Pulmonary artery endothelial cell (primary cell): ENCODE measurements at regions not wholly inside any gene's neighbourhood (a gene's known extent, or its start where the extent isn't known, plus 50 kb on each side); places are given as distances from the start of the nearest gene placed in this dataset.
A peak's percentile ranks its signal among the peaks of the same experiment; 100 is the strongest.

Source experiments
- DNase-seq: peaks from one replicate; pipeline ENCODE4 v3.0.0-alpha.2; 2011; ENCODE audit warnings: low read depth, low spot score

DNA sequence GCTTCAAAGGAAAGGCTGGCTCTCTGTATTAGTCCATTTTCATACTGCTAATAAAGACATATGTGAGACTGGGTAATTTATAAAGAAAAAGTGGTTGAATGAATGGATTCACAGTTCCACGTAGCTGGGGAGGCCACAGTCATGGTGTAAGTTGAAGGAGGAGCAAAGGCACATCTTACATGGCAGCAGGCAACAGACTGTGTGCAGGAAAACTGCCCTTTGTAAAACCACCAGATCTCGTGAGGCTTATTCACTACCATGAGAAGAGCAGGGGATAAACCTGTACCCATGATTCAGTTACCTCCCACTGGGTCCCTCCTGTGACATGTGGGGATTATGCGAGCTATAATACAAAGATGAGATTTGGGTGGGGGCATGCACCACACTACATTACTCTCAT, 1486.6 kb downstream of the PCDH7 start:
- no peak for DNase-seq

DNA sequence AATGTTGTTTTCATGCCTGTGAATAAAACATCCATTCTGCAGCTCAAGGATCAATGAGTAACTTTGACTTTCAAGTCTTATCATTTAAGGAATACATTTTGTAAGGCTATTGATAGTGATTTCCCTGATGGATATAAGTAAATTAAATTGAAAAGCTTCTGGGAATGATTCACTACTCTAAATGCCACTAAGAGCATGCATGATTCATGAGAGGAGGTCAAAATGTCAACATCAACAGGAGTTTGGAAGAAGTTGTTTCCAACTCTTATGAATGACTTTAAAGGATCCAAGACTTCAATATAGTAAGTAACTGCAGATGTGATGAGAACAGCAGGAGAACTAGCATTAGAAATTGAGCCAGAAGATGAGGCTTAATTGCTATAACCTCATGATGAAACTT, 1487.3 kb downstream of the PCDH7 start:
- DNase-seq: no peak

DNA sequence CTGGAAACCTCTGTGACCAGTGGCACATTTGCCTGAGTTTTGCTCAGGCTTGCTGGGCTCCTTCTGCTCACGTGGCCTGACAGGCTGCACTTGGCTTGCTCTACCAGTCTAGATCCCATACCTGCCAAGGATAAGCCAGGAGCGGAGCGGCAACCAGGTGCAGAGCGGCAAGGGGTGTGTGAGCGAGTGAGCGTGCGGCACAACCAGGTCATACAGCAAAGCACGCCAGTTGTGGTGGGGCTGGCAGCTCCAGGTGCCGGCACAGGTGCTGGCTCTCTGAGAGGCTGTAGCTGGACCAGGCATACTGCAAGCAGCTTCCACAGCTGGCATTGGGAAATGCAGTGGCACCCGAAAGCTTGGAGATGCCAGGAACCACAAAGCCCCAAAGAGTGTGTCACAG, 1495.1 kb downstream of the PCDH7 start:
- no peak for DNase-seq

DNA sequence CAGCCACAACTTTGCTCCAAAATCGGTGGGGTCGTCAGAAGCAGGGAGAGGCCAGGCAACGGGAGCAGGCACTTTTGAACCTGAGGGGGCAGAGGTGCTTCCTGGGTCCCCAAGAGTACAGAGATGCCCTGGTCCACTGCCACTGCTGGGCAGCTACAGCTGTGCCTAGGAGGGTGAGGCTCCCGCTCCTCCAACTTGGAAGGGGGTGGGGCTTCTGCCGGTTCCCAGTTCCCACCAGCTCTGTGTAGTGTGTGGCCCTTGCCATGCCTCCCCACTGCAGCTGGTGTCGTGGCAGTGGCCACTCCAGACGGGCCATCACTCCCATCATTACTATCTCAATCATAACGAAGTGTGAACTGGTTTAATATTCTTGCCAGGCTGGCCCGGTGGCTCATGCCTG, 1496.3 kb downstream of the PCDH7 start:
- DNase-seq: no peak

DNA sequence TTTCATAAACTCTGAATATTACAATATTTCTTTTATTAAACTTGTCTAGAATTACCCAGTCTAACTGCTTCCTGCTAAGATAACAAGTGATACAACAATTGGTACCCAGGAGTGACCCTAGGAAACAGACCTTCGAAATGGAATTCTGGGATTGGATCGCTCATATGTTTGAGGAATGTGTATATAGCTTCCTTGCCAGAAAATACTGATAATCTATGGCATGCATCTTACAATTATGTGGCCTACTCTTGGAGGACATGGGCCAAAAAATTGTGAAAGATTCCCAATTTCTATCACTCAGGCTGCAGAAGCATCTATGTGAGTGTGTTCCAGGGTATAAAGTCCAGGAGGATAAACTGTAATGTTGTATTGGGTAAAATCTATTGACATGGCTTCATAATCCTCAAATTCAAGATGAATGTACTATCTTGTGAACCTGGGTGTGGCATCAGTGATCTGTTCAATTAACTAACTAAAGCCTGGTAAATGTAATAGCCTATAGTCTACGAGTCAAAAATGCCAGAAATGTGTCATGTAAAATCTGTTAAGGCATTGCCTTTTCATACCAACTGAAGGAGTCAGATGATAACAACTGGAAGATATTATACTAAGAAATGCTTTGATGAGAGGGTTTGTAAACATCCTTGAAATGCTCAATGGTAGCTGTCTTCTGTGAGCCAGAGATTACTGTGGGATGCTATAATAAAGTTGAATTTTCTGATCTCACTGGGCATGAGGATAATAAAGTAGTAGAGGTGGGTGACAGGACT, 1499.3 kb downstream of the PCDH7 start:
- peak; percentile 54 for DNase-seq

DNA sequence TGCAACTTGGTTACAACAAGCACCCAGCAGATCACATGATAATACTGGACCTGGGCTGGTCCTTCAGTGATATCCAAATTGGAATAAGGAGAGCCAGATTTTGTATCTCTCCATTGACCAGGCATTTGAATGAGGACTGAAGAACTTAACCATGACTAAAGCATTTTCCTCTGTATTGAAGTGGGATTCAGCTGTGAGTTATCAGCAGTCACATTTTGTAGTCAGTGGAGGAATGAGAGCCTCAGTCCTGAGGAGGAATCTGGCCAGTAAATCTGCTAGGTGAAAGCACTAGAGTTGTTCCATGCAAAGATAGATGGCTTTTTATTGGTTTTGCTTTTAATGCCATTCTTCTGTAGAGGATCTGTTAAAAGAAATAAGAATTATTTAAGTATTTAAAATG, 1506.0 kb downstream of the PCDH7 start:
- DNase-seq: no peak

DNA sequence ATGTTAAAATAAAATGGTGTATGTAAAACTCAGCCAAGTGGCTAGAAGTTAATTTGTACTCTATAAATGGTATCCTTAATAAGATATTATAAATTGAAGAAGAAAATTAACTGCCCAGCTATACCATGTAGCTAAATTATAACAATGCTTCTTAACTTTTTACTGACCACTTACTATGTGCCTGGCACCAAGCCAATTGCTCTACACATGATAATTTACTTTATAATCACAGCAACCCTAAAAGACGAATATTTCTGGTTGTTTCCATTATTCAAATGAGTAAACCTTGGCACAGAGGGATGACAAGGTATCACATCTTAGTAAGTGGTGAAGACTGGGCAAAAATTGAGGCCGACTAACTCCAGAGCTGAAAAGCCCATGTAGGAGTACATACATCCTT, 1506.6 kb downstream of the PCDH7 start:
- DNase-seq: no peak

DNA sequence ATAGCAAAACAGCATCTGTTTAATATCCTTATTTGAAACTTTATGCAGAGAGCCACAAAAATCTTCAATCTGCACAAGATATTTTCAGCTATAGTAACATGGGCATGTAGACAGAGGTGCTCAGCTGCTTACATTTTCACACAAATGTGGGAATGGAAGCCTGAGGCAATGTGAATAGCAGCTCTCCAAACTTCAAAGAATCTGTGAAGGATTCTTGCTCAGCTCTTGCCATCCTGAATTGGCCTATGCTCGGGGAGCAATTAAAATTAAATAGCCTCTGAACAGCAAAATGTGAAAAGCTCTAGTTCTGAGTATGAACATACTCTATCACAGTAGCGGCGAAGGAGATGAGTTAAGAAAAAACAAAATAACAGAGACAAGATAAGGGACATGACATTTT, 1523.8 kb downstream of the PCDH7 start:
- DNase-seq: no peak

DNA sequence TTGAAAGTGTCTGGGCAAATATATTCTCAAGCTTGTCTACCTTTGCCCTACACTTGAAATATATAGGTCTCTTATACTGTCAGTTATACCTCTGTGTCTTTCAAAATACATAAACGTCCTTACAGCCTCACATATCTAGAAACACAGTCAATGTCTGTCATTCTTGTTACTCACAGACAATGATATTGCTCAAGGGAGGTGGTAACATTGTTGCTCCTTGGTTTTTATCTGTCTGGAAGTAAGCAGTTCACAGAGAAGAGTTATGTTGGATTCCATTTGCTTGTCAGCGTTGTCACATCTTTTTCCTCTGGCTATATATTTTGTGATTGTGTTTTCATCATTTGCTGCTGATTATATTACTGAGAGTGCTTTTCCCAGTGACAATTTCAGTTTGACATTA, 1528.9 kb downstream of the PCDH7 start:
- DNase-seq: no peak

DNA sequence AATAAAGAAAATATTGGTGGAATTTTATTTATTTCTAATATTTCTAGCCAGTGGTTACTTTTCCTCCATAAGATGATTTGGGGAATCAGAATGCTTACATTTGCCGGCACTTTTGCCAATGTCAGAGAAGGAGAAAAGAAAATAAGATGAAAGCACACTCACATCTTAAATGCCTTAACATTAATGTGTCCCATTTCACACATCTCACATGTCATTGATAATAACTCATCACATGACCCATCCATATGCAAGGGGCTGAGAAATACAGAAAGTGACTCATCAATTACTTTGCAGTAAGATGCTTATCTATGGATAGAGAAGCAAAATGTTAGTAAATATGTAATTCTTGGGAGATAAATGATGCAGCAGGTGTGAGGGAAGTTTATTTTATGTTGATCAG, 1531.0 kb downstream of the PCDH7 start:
- no peak for DNase-seq

DNA sequence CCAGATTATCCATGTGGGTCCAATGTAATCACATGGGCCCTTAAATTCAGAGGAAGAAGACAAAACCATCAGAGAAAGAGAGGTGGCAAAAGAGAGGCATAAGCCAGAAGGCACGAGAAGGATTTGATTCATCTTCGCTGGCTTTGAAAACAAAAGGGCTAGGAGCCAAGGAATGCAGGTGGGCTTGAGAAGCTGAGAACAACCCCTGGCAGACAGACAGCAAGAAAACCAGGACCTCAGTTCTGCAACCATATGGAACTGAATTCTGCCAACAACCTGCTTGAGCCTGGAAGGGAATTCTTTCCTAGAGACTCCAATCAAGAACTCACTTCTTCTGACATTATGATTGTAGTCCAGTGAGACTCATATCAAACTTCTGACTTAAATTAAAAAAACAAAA, 1531.8 kb downstream of the PCDH7 start:
- DNase-seq: no peak

DNA sequence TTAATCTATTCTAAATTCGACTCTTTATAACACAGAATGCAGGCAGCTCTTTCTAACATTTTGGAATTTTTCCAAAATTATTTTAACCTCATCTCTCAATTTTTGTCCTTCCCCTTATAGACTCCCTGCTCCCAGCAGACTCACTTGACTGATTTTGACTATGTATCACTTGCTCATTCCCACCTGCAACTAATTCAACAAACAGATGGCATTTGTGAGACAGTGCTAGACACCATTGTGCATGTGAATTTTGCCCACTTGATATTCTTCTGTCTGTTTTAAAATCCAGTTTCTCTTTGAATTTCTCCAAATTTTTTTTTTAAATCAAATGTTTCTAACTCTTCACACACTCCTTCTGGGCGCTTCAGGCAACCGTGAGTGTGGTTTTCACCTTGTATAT, 1534.0 kb downstream of the PCDH7 start:
- DNase-seq: no peak

DNA sequence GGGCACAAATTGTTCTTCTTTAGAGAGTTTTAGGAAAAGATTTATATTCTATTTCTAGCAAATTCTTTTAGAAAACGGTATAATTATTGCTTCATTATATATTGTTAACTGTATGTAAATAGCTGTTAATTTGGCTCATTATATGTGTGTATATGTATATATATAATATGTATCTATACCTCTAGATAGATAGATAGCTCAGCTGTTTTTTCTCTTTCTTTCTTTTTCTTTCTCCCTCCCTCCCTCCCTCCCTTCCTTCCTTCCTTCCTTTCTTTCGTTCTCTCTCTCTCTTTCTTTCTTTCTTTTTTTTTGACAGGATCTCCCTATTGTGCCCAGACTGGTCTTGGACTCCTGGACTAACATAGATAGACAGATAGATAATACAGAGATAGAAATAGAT, 1538.8 kb downstream of the PCDH7 start:
- DNase-seq: no peak

DNA sequence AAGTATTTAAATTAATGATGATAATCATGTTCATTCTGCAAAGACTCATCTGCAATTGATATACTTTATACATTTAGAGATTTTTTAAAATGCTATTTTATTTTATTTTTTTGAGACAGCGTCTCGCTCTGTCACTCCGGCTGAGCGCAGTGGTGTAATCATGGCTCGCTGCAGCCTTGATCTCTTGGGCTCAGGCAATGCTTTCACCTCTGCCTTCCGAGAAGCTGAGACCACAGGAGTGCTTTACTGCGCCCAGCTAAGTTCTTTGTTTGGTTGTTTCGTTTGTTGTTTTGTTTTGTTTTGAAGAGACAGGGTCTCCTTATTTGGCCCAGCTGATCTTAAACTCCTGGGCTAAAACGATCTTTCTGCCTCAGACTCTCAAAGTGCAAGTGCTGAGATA, 1541.0 kb downstream of the PCDH7 start:
- DNase-seq: no peak

DNA sequence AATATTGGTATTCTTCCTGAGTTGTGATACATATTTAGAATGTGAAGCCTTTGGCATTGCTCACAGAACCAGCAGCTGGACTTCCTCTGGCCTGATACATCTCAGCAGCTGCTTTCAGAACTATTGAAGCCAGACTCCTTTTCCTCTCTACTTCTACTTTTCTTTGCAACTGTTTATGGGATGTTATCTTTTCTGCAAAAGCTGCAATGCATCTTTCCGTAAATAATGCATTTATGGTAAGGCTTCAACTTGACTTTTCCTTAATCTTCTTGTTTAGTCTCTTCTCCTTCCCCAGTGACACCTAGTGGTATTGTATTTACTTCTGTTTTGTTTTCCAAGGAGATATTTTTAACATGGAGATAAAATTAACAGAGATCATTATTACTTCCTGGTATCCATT, 1548.7 kb downstream of the PCDH7 start:
- no peak for DNase-seq

DNA sequence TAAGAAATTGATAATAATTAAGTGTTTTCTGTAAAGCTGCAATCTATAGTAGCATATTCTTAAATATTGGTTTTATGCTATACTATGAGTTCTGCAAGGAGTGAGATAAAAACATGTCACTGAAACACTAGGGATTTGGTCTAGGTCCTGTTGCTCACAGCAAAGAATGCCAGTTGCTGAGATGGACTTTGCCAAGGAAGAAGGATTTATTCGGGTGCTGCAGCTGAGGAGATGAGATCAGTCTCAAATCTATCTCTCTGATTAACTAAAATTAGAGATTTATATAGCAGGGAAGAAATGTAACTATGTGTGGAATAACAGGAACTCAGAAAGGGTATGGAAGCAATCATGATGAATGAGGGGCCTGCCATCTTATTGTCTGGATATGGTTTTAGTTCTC, 1569.9 kb downstream of the PCDH7 start:
- no peak for DNase-seq

DNA sequence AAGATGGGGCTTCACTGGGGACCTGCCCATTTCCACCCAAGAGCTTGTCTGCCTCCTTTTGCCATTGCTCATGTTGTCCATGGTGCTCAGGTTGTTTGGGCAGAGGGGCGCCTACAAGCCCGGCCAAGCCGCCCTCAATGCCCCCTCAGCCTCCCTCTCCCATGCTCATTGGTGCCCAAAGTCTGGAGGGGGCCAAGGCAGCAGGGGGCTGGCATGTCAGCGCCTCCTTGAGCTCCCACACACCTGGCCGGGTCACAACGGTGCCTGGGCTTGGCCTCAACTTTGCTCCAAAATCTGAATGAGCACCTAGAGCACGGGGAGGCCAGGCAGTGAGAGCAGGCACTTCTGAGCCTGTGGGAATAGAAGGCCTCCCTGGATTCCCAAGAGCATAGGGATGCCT, 1598.8 kb downstream of the PCDH7 start:
- DNase-seq: no peak

DNA sequence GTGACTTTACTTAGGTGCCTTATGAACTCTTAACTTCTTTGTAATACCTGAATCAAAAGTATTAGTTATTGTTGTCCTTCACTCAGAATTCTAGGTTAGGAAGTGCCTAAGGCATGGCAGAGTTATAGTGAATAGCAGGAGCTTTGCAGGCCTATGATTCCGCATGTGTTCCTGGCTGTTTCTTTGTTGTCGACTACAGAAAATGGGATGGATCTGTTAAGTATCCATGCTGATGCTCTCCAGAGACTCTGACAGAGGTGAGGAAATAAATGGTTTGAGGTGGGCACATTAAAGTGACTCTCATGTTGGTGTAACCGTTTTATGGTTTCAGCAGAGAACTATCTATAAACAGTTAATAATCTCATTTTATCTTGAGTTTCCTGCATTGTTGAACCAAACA, 1601.3 kb downstream of the PCDH7 start:
- no peak for DNase-seq

DNA sequence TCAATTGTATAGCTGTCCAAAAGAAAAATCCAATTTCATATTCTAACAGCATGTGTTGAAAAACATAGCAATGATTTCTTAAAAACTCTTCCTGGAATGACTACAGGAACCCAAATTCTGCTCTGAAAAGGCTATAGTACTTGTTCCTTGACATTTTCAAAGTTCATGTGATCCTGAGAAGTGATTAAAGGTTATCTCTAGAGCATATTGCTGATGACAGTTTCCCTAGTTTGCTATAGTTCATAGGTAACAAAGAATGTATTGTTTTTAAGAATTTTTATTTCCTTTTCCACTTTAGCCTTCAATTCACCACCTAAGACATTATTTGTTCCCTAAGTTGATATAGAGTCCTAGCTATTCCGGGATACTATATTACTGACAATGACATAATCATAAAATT, 1614.6 kb downstream of the PCDH7 start:
- no peak for DNase-seq

DNA sequence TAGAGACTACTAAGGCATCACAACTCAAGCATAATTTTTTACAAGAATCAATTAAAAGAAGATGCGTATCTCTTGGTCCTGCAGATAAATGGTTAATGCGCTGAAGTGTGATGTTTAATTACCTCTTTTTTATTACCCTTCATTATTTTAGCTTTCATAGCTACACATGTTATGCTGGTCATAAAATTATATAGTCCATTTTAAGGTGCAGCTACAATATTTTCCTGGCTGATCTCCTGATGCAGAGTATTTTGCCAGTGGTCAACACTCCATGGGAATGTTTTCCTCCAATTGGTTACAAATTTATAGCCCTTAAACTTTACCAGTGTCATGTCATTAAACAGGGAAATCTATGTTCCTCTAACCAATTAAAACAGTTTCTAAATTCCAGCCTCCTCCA, 1617.2 kb downstream of the PCDH7 start:
- DNase-seq: no peak

DNA sequence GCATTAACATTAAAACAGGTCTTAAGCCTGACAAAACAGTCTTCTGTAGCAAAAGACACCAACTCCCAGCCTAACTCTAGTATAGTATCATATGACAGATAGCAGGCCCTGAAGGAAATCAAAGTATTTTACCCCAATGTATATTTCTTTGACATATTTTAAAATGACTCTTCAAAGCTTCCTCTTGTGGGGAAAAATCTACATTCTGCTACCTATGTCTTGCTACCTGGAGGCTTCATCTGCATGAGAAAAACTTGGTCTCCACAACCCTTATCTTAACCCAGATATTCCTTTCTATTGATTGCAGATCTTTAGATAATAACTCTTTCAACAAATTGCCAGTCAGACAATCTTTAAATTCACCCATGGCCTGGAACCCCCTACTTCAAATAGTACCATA, 1620.4 kb downstream of the PCDH7 start:
- DNase-seq: no peak

DNA sequence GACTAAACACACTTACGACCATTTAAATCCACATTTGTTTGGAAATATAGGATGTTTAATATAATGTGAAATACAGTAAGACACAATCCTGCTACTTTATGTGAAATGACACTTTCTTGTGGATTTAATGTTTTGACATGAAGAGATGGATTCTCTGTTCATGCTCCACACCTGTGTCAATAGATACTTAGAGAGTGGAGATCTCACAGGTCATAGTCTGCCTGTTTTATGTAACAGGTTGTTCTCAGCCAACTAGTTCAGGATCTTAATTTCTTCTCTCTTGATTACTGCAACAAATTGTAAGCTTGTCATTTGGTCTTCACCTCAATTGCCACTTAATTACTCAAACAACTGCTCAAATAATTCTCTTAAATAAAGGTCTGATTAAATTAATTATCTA, 1621.2 kb downstream of the PCDH7 start:
- DNase-seq: no peak

DNA sequence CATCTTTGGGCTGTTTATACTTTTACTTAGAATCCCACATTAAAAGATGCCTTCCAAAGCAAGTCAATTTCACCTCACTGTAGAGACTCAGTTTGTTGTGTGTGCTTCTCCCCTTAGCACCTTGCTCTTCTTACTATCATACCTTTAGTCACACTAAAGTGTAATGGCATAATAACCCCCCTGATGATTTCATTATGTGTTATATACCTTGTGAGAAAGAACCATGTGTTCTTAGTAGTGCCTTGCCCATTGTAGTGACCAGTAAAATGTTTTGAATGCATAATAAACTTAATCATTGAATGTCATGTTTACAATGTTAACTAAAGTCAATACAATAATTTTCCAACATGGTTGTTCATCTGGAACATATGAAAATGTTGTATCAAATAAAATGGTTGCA, 1621.9 kb downstream of the PCDH7 start:
- no peak for DNase-seq

DNA sequence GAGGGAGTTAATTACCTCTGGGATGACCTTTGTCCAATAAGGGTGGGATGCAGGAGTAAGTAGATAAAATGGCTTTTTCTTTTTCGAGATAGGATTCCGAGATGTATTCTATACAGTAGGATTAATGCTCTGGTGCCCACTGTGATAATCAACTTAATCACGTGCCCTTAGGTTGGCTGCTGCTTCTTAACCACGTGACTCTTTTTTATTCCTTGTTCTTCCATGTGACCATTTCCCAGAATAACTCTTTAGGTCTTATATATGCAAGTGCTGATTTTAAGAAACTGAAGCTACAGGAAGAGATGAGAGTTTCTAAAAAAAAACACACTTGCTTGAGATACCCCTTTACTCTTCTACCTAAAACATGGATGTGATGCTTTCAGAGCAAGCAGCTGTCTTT, 1628.9 kb downstream of the PCDH7 start:
- DNase-seq: no peak
